ENCODE measurements at regions not wholly inside any gene's neighbourhood (a gene's known extent, or its start where the extent isn't known, plus 50 kb on each side); places are given as distances from the start of the nearest gene placed in this dataset.

GRCh38 chr20:39155971-39156370 is 193.8 kb downstream of the DHX35 start:
- DNase-seq = no peak

- DNase-seq = no peak
Observed at GRCh38 chr20:39152742-39153141, 190.6 kb downstream of the DHX35 start.

DNA sequence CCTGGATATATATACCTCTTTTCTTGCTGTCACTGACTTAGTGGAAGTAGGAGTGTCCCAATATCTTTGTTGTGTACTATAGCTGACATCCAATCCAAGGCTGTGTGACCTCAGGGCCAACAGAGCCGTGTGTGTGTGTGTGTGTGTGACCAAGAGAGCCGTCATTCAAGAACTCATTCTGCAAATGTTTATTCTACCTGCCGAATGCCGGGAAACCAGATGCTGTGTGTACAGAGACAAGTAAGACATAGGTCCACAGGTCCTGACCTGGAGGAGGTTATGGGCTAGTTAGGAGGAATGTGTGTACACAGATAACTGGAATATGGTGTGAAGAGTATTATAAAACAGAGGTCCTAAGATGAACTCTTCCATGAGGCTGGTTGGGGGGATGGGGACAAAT is 190.0 kb downstream of the DHX35 start:
- DNase-seq = peak; percentile 19

- DNase-seq = no peak
Observed at GRCh38 chr20:39150501-39150900, 188.4 kb downstream of the DHX35 start.

DNA sequence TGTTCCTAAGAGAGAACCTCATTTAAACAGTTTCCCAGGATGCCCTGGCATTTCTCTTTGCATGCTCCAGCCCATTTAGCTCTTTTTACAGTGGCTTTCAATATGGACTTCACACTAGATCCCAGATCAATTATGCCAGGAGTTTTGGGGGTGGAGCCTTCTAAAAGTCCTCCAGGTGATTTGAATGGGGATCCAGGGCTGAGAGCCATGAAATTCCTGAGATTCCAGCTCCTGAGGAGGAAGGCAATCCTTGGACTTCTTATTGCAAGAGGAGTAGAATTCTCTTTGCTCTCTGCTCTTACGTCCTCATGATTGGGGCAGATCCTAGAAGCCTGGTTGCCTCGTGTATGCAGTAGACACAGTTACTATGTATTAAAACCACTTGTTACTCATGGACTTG is 184.2 kb downstream of the DHX35 start:
- no peak for DNase-seq

DNA sequence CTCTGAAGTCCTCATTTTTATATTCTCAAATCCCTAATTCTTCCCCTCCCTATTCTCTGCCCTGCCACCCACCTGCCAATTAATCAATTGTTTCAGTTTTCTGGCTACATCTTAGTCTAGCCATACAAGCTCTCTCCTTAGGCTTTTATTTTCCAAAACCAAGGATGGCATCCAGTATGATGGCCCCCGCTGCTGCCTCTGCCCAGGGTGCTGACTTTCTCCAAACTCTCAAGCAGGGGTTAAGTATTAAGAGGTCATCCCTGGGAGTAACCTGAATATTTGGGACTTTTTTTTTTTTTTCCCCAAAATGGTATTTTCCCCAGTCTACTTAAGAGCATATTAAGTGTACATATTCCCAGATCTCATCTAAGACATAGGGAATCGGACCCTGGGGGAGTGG is 183.8 kb downstream of the DHX35 start:
- DNase-seq = no peak

GRCh38 chr20:39144757-39145156 is 182.6 kb downstream of the DHX35 start:
- no peak for DNase-seq

DNA sequence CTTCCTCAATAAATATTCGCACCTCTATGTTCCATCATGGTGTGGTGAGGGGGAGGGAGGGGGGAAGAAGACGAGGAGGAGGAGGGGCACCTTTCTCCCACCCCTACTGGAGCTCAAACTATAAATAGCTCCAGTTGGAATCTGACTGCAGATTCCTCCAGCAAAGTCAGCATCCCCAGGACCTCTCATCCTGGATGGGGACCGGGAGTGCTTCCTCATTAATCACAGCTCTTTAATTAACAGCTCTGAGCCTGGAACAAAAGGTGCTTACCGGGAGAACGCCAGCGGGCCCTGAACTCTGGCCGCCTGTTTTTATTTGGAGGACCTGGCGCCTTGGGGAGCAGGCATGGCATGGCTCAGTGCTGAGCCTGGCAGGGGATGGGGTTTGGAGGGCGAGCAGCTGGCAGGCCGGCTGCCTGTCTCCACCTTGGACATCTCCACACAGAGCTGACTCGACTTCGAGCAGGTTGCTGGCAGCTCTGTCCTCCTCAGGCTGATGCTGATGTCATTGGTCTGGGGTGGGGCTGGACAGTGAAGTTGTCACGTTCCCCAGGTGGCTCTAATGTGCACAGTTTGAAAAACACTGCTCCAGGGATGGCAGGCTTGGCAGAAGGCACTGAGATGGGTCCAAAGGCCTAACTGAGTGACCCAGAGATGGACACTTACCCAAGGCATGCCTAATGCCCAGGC is 180.4 kb downstream of the DHX35 start:
- no peak for DNase-seq

DNA sequence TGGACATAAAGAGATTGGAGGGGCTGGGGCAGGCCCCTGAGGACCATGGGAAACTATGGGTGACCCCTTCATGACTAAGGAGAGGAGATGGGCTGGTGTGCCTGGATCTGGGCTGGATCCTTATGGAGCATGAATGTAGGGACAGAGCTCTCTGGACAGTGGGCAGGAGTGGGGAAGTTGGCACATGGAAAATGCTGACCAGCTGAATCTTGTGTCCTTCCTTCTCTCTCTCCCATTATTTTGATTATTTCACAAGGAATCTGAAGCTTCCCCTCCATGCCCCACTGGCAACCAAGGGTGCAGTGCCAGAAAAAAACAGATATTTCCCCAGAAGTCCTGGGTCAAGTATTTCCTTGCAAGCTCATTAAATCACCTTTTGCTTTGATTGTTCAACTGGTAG is 175.2 kb downstream of the DHX35 start:
- DNase-seq = no peak

DNA sequence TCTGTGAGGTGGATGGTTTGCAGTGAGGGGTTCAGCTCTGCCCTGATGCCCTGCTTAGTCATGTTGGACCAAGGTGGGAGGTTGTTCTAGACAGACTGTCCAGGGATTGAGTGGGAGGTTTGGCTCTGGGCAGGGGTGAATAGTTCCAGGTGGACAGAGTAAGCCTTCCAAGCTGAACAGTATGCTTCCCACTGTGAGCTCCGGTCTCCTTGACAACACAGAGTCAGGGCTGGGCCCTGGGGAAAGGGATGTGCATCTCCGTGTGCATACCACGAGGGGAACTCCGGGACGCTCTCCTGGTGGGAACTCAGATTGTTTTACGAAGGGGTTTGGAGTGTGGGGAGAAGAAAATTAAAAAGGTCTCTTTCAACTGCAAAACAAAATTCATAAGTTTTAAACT is 174.7 kb downstream of the DHX35 start:
- DNase-seq = no peak

GRCh38 chr20:39135885-39136544 is 173.9 kb downstream of the DHX35 start:
- DNase-seq = no peak

DNA sequence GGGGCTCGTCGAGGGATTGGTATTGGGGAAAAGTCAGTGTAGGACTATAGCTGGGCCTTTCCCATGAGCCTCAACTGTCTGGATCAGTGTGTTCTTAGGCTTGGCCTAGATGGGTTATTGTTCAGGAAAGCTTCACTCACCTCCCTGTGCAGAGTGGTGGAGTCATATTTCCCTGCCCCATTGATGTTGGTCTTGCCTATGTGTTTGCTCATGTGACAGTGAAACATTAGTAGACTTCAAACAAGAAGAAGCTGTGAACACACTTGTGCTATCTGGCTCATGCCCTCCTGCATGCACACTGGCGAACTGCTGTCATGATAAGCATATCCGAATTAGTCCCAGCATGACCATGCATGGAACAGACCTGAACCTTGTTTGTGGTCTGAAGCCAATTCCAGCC is 171.1 kb downstream of the DHX35 start:
- peak; percentile 68 for DNase-seq

GRCh38 chr20:39132511-39132910 is 170.4 kb downstream of the DHX35 start:
- no peak for DNase-seq

DNA sequence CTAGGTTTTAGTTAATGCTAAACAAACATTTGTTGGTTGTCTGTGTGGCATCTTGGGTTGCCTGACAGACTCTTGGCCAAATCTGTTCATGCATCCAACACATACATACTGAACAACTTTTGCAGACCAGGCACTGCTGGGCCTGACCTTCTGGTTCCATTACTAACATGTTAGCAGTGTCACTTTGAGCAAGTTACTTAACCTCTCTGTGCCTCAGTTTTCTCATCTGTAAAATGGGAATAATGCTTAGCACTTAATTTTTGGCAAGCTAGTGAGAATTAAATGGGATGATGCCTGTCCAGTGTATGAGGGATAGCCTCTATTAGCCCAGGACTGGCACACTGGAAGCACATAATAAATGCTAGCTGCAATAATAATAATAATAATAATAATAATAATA is 169.9 kb downstream of the DHX35 start:
- DNase-seq = no peak

DNA sequence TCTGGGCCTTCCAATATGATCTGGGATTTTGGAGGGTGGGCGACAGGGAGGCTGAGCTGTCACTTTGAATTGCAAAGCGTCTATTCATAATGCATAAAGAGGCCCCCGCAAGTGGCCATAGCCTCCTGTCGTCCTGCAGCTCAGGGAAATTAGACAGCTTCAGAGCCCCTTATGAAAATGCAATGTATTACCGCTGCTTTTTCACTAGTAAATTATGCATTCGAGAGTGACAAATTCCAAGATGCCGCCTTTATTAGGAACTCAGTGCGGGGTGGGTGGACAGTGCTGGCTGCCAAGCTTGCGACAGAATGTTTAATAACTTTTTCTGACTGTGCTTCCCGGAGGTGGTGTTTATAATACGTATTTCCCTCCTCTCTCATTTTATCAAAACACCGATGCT is 168.5 kb downstream of the DHX35 start:
- no peak for DNase-seq

GRCh38 chr20:39129523-39129922 is 167.4 kb downstream of the DHX35 start:
- DNase-seq = no peak

DNA sequence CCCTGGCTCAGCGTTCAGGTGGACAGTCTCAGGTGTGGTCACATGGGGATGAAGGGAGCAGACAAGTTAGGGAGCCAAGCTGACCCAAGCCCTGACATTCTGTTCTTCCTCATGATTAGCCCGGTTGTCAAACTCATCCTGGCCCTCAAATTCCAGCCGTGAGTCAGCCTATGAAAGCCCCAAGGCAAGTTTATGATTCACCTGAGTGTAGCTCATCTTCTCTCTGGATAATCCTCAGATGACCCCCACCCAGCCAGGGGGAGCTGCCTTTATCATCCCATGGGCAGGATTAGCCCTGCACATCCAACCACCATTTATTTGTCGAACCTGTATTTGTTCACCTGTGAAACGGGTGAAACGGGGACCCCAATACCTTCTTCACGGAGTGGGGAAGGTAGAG is 161.9 kb downstream of the DHX35 start:
- DNase-seq = no peak

- no peak for DNase-seq
Observed at GRCh38 chr20:39123185-39123557, 161.0 kb downstream of the DHX35 start.

DNA sequence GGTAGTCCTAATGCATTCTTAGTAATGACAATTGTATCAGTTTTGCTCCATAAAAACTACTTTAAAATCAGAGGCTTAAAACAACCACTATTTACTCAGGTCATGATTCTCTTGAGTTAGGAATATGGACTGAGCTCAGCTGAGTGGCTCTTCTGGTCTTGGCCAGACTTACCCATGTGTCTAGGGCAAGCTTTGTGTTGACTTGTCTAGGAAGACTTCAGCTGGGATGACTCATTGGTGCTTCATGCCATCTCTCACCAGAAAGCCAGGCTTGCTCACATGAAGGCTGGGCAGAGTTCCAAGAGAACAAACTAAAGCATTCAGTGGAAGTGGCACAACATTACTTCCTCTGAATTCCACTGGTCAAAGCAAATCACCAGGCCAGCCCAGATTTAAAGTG is 155.3 kb downstream of the DHX35 start:
- DNase-seq = peak; percentile 49

DNA sequence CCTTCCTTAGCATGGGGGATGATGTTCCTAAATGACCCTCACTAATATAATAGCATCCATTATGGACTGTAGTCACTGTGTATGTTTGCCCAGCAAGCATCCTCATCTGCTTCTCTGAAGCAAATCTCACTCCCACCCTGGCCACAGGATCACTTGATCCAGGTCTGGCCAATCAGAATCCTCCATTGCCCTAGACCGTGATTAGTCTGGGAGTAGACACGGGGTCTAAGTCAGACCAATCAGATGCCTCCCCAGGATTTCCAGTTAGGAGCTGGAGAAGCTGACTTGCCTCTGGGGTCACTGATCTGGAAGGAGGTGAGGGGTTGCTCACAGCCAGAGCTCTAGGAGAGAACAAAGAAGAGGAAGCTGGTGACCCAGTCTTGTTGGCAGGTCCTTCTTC is 153.9 kb downstream of the DHX35 start:
- DNase-seq = no peak

DNA sequence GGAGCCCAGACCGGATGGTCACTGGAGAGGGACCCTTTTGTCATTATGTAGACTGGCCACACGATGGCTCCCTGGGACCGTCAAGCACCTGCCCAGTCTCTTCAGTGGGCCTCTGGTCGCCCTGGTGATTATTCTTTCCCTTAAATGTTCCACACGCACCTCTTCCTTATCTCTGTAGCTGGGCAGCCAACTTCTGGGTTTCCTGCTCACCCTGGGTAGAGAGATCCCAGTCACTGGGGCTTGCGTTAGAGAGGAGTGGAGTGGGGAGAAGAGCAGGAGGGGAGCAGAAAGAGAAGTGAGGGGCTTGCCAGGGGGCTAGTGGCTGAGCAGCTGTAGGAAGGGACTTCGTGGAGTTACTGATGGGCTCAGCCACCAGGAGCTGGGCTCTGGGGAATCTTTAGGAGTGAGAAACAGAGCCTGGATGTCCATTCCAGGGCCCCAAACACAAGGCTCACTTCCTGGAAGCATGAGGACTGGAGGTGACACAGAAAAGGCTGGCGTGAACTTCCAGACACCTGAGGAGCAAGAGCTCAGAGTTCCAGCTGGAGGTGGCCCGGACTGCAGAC is 150.1 kb downstream of the DHX35 start:
- DNase-seq = peak; percentile 56

DNA sequence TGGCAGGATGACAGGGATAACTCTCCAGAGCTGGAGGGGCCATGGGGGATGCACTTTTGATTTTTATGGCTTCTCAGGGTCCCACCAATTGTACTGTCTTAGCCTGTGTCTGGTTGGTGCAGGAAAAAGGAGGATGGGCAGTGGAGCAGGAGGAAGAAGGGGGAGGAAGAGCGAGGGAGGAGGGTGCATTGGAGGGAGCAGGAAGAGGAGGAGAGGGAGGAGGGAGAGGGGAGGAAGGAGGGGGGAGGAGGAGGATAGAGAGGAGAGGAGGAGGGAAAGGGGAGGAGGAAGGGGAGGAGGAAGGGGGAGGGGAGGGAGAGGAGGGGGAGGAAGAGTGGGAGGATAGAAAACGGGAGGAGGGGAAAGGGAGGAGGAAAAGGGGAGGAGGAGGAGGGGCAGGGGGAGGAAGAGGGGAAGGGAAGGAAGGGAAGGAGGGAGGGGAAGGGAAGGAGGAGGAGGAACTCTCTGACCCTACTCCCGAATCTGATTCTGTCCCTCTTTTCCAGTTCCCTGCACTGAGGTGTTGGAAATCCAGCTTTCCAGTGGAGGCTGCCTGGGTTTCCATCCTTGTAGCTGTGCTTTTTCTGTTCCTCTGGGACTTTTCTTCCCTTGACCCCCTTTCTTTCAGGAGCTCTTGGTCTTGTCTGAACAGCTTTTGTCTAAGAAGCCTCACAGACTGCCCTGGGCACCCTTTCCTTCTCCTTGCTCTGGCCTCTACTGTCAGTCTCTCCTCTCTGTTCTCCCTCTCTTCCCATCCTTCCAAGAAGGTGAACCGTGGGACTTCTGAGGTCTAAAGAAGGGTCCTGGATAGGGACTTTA is 149.4 kb downstream of the DHX35 start:
- no peak for DNase-seq

GRCh38 chr20:39110819-39111136 is 148.6 kb downstream of the DHX35 start:
- DNase-seq = no peak

All from NCI-H510A (cell line).